ENCODE measurements at regions not wholly inside any gene's neighbourhood (a gene's known extent, or its start where the extent isn't known, plus 50 kb on each side); places are given as distances from the start of the nearest gene placed in this dataset.
"Not testable (repeated sequence)": the region's sequence is repeated elsewhere in the genome, so short reads cannot be mapped to it uniquely, and the experiment has no call there.

DNA sequence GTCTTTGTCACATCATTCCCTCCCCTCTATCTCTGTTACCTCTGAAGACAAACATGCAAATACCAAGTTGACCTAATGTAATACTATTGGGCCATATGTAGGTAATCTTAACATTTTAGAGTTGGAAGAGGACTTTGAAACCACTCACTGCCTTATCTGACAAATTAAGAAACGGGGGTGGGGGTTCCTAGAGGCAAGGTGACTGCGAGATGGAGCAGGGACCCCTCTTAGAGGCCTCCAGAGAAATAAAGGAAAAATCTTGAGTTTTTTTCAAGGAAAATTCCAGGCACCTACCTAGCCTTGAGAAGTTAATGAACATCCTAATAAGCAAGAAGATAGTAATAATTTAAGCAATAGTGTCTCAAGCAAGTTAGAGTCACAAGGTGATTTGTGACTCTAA lies 270.8 kb downstream of the CD83 start:
- H2BK5ac ChIP-seq (ENCODE audit: insufficient read length, low read length), result no peak overlapping the region
- TF ChIP-seq, protein P1, sequence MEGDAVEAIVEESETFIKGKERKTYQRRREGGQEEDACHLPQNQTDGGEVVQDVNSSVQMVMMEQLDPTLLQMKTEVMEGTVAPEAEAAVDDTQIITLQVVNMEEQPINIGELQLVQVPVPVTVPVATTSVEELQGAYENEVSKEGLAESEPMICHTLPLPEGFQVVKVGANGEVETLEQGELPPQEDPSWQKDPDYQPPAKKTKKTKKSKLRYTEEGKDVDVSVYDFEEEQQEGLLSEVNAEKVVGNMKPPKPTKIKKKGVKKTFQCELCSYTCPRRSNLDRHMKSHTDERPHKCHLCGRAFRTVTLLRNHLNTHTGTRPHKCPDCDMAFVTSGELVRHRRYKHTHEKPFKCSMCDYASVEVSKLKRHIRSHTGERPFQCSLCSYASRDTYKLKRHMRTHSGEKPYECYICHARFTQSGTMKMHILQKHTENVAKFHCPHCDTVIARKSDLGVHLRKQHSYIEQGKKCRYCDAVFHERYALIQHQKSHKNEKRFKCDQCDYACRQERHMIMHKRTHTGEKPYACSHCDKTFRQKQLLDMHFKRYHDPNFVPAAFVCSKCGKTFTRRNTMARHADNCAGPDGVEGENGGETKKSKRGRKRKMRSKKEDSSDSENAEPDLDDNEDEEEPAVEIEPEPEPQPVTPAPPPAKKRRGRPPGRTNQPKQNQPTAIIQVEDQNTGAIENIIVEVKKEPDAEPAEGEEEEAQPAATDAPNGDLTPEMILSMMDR (conservative IDR thresholded peaks at IDR 0.05), result no peak
- no peaks in the 10 kb centered on the region for H3K79me2 ChIP-seq (ENCODE audit: insufficient read depth, low read length)
- no peak overlapping the region for H4K5ac ChIP-seq (ENCODE audit: insufficient read length, low read depth, low read length)
- H2BK120ac ChIP-seq (ENCODE audit: low read depth, low read length, poor library complexity, severe bottlenecking), result no peak overlapping the region
- H3K4me1 ChIP-seq (ENCODE audit: insufficient read depth, low read length), result peaks cover 2% of the 10 kb centered on the region; the same call in 1 of the 2 replicates
- no peak overlapping the region for H3K14ac ChIP-seq (ENCODE audit: insufficient read depth, low read length)
- Mint-ChIP-seq H3K27me3 (ENCODE audit: low read depth) (peaks cover 2% of the 10 kb centered on the region; the same call in 1 of the 2 replicates), H3K36me3 (ENCODE audit: insufficient read depth in 1 of 3, low read depth in 3 of 3) (no peaks in the 10 kb centered on the region; a peak in 1 of 7 replicates), H3K9me3 (no peaks in the 10 kb centered on the region; a peak in 1 of 5 replicates), H3K27ac (no peak overlapping the region), H3K4me3 (no peak overlapping the region), H3K4me1 (peaks cover 29 to 45% of the 10 kb centered on the region in 2 experiments)
- no peaks in the 10 kb centered on the region for H3K9me3 ChIP-seq (ENCODE audit: control insufficient read depth, low read depth, low read length)
- no peak overlapping the region for H2AFZ ChIP-seq (ENCODE audit: low read length)
- no peak overlapping the region for H3K18ac ChIP-seq (ENCODE audit: insufficient read length, low read depth, low read length)
- H2AK5ac ChIP-seq (ENCODE audit: insufficient read length, low read length), result no peak overlapping the region
- no peak for DNase-seq
- WGBS (ENCODE audit: extremely low coverage, insufficient read length, low lambda C conversion rate), result no CpG with 5 or more reads among the region's 2 CpGs
- no peak overlapping the region for H3K4me2 ChIP-seq (ENCODE audit: insufficient read depth, insufficient read length, low read length)
- no peaks in the 10 kb centered on the region for H3K79me1 ChIP-seq (ENCODE audit: insufficient read depth, low read depth, low read length, poor library complexity, severe bottlenecking)
- H4K20me1 ChIP-seq (ENCODE audit: control insufficient read depth, insufficient read depth, insufficient read length), result no peaks in the 10 kb centered on the region
- no peak overlapping the region for H3K4ac ChIP-seq (ENCODE audit: low read depth, low read length)
- no peak overlapping the region for H3T11ph ChIP-seq (ENCODE audit: low read length)
- H4K8ac ChIP-seq (replicated peaks; ENCODE audit: insufficient read length, low read depth, low read length), result no peak overlapping the region
- no peak overlapping the region for H3K23ac ChIP-seq (ENCODE audit: insufficient read length, low read depth, low read length)
- no peaks in the 10 kb centered on the region for H3K23me2 ChIP-seq (ENCODE audit: insufficient read length, low read depth, low read length, poor library complexity, severe bottlenecking)
- no peak overlapping the region for H3K9ac ChIP-seq (ENCODE audit: extremely low read depth, insufficient read length, low read length)
- H2BK12ac ChIP-seq (ENCODE audit: insufficient read length, low read depth, low read length), result no peak overlapping the region
- no peaks in the 10 kb centered on the region for H3K27me3 ChIP-seq (ENCODE audit: insufficient read depth, low read length)
- H3K27ac ChIP-seq (ENCODE audit: insufficient read length, low read depth, low read length), result no peak overlapping the region
- no peak overlapping the region for H2BK20ac ChIP-seq (ENCODE audit: low read depth, low read length, poor library complexity, severe bottlenecking)
- H2BK15ac ChIP-seq (ENCODE audit: low read depth, low read length), result no peak overlapping the region
- H4K91ac ChIP-seq (ENCODE audit: insufficient read length, low read depth, low read length), result no peak overlapping the region
- H3K56ac ChIP-seq (ENCODE audit: insufficient read length, low read depth, low read length), result no peak overlapping the region

DNA sequence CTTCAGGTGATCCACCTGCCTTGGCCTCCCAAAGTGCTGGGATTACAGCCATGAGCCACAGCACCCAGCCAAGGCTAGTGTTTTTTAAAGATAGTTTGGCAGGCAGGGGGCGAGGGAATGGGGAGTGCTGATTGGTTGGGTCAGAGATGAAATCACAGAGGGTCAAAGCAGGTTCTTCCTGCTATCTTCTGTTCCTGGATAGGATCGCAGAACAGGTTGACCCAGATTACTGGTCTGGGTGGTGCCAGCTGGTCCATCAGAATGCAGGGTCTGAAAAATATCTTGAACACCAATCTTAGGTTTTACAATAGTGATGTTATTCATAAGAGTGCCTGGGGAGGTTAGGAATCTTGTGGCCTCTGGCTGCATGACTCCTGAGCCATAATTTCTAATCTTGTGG lies 272.2 kb downstream of the CD83 start:
- H4K91ac ChIP-seq (ENCODE audit: insufficient read length, low read depth, low read length); H3K79me2 ChIP-seq (ENCODE audit: insufficient read depth, low read length); H2BK12ac ChIP-seq (ENCODE audit: insufficient read length, low read depth, low read length); H3K27ac Mint-ChIP-seq; DNase-seq; H3K4me2 ChIP-seq (ENCODE audit: insufficient read depth, insufficient read length, low read length); H3K27me3 ChIP-seq (ENCODE audit: insufficient read depth, low read length); H3K9me3 Mint-ChIP-seq; H3K9ac ChIP-seq (ENCODE audit: extremely low read depth, insufficient read length, low read length); H2BK20ac ChIP-seq (ENCODE audit: low read depth, low read length, poor library complexity, severe bottlenecking); H3K56ac ChIP-seq (ENCODE audit: insufficient read length, low read depth, low read length); H3K4me3 Mint-ChIP-seq; H2BK15ac ChIP-seq (ENCODE audit: low read depth, low read length); H3K4me1 ChIP-seq (ENCODE audit: insufficient read depth, low read length); H4K5ac ChIP-seq (ENCODE audit: insufficient read length, low read depth, low read length); H4K8ac ChIP-seq (replicated peaks; ENCODE audit: insufficient read length, low read depth, low read length); H2BK5ac ChIP-seq (ENCODE audit: insufficient read length, low read length); H2AFZ ChIP-seq (ENCODE audit: low read length); H3K14ac ChIP-seq (ENCODE audit: insufficient read depth, low read length); H3K27ac ChIP-seq (ENCODE audit: insufficient read length, low read depth, low read length); H3K36me3 Mint-ChIP-seq (ENCODE audit: insufficient read depth in 1 of 3, low read depth in 3 of 3); H3K27me3 Mint-ChIP-seq (ENCODE audit: low read depth); H3K9me3 ChIP-seq (ENCODE audit: control insufficient read depth, low read depth, low read length); H3T11ph ChIP-seq (ENCODE audit: low read length); H3K23ac ChIP-seq (ENCODE audit: insufficient read length, low read depth, low read length); H4K20me1 ChIP-seq (ENCODE audit: control insufficient read depth, insufficient read depth, insufficient read length); H3K18ac ChIP-seq (ENCODE audit: insufficient read length, low read depth, low read length); H3K79me1 ChIP-seq (ENCODE audit: insufficient read depth, low read depth, low read length, poor library complexity, severe bottlenecking); H3K4ac ChIP-seq (ENCODE audit: low read depth, low read length); H2BK120ac ChIP-seq (ENCODE audit: low read depth, low read length, poor library complexity, severe bottlenecking); H3K23me2 ChIP-seq (ENCODE audit: insufficient read length, low read depth, low read length, poor library complexity, severe bottlenecking); H2AK5ac ChIP-seq (ENCODE audit: insufficient read length, low read length): not testable (repeated sequence)
- H3K4me1 Mint-ChIP-seq, result peaks cover 15 to 31% of the 10 kb centered on the region in 2 experiments
- no CpG with 5 or more reads among the region's 2 CpGs for WGBS (ENCODE audit: extremely low coverage, insufficient read length, low lambda C conversion rate)
